ENCODE measurements at regions not wholly inside any gene's neighbourhood (a gene's known extent, or its start where the extent isn't known, plus 50 kb on each side); places are given as distances from the start of the nearest gene placed in this dataset.

- TF ChIP-seq ATF3 (IDR thresholded peaks at IDR 0.05) (no peak), MAX (IDR thresholded peaks at IDR 0.05) (no peak)
Measured at GRCh38 chr10:108323274-108323798, 1158.8 kb upstream of the SORCS1 start.

Measured in liver (tissue), 2 donors.